Neural cell (in vitro differentiated cells): ENCODE measurements at regions not wholly inside any gene's neighbourhood (a gene's known extent, or its start where the extent isn't known, plus 50 kb on each side); places are given as distances from the start of the nearest gene placed in this dataset.

Experiments
- H2AFZ ChIP-seq: fragments of 200-600, 300-800 bp; sonication (generic), shearing (Covaris generic); 2 replicates; pipeline ENCODE4 v1.6.0; 2014; ENCODE audit warnings: low read depth, mild to moderate bottlenecking, antibody characterized with exemption, low read length, moderate library complexity
- H3F3A ChIP-seq: fragments of 200-600 bp; shearing (Covaris generic); 2 replicates; pipeline ENCODE4 v1.6.1; 2016; ENCODE audit warnings: mild to moderate bottlenecking, moderate library complexity, mixed read lengths, antibody characterized with exemption, low read length; ENCODE audit not compliant: insufficient read depth, poor library complexity, severe bottlenecking
- H3K27ac ChIP-seq: fragments of 200-600, 300-800 bp; sonication (generic), shearing (Covaris generic); 2 replicates; pipeline ENCODE4 v1.5.1; 2014; ENCODE audit warnings: mild to moderate bottlenecking, low read length, moderate library complexity
- H3K27me3 ChIP-seq: fragments of 300-800, 200-600 bp; sonication (generic), shearing (Covaris generic); 2 replicates; pipeline ENCODE4 v1.6.0; 2014; ENCODE audit warnings: mild to moderate bottlenecking, low read depth, low read length, moderate library complexity; ENCODE audit not compliant: insufficient read depth
- H3K36me3 ChIP-seq: fragments of 300-800, 200-600 bp; sonication (generic), shearing (Covaris generic); 2 replicates; pipeline ENCODE4 v1.5.1; 2014; ENCODE audit warnings: mild to moderate bottlenecking, antibody characterized with exemption, low read length, moderate library complexity; ENCODE audit not compliant: insufficient read depth
- H3K4me2 ChIP-seq: fragments of 300-800, 200-600 bp; sonication (generic), shearing (Covaris generic); 2 replicates; pipeline ENCODE4 v1.6.0; 2014; ENCODE audit warnings: mild to moderate bottlenecking, low read length
- H3K4me3 ChIP-seq: fragments of 300-800, 200-600 bp; sonication (generic), shearing (Covaris generic); 2 replicates; pipeline ENCODE4 v1.5.1; 2014; ENCODE audit warnings: mild to moderate bottlenecking, low read length, moderate library complexity
- H3K79me2 ChIP-seq: fragments of 200-600 bp; shearing (Covaris generic); replicated peaks from 2 replicates; pipeline ENCODE4 v1.6.0; 2014; ENCODE audit warnings: mild to moderate bottlenecking, low read length, moderate library complexity; ENCODE audit not compliant: insufficient read depth
- H3K9ac ChIP-seq: fragments of 300-800, 200-600 bp; sonication (generic), shearing (Covaris generic); 2 replicates; pipeline ENCODE4 v1.6.1; 2016; ENCODE audit warnings: mild to moderate bottlenecking, low read length, mixed read lengths
- H3K9me2 ChIP-seq: fragments of 200-600 bp; shearing (Covaris generic); 2 replicates; pipeline ENCODE4 v1.6.1; 2016; ENCODE audit warnings: mild to moderate bottlenecking, low read length, mixed read lengths; ENCODE audit not compliant: insufficient read depth
- H3K9me3 ChIP-seq: fragments of 200-600, 300-800 bp; sonication (generic), shearing (Covaris generic); 2 replicates; pipeline ENCODE4 v1.6.1; 2016; ENCODE audit warnings: mild to moderate bottlenecking, mixed run types, low read length, moderate library complexity, mixed read lengths
- H4K20me1 ChIP-seq: fragments of 200-600 bp; shearing (Covaris generic); 2 replicates; pipeline ENCODE4 v1.6.1; 2016; ENCODE audit warnings: mild to moderate bottlenecking, mixed run types; ENCODE audit not compliant: insufficient read depth
- CTCF ChIP-seq: fragments of 450-650 bp; IDR thresholded peaks from 2 replicates; pipeline ENCODE4 v1.5.1; 2014; ENCODE audit warnings: antibody characterized with exemption, mild to moderate bottlenecking, moderate library complexity; ENCODE audit not compliant: poor library complexity, severe bottlenecking
- EP300 ChIP-seq: fragments of 450-650 bp; conservative IDR thresholded peaks from 2 replicates; pipeline ENCODE4 v1.6.1; 2014; ENCODE audit warnings: antibody characterized with exemption, mild to moderate bottlenecking, moderate library complexity; ENCODE audit not compliant: poor library complexity, severe bottlenecking
- EZH2 ChIP-seq: fragments of 200-600, 300-800 bp; shearing (Covaris generic), sonication (generic); IDR thresholded peaks from 2 replicates; pipeline ENCODE4 v1.6.1; 2014; ENCODE audit warnings: antibody characterized with exemption, low read length, borderline replicate concordance, mild to moderate bottlenecking; ENCODE audit not compliant: insufficient read depth, poor library complexity, severe bottlenecking
- MXI1 ChIP-seq: fragments of 450-650 bp; conservative IDR thresholded peaks from 2 replicates; pipeline ENCODE4 v1.6.1; 2014; ENCODE audit warnings: antibody characterized with exemption, mild to moderate bottlenecking; ENCODE audit not compliant: poor library complexity, severe bottlenecking
- POLR2AphosphoS5 ChIP-seq: IDR thresholded peaks from 2 replicates; pipeline ENCODE4 v1.6.1; 2012
- RAD21 ChIP-seq: fragments of 450-650 bp; conservative IDR thresholded peaks from 2 replicates; pipeline ENCODE4 v1.6.1; 2014; ENCODE audit warnings: antibody characterized with exemption, mild to moderate bottlenecking, moderate library complexity
- REST ChIP-seq: IDR thresholded peaks from 2 replicates; pipeline ENCODE4 v1.6.1; 2012; ENCODE audit warnings: borderline replicate concordance
- SMC3 ChIP-seq: fragments of 450-650 bp; conservative IDR thresholded peaks from 2 replicates; pipeline ENCODE4 v1.6.1; 2014; ENCODE audit warnings: antibody characterized with exemption, mild to moderate bottlenecking, moderate library complexity; ENCODE audit not compliant: poor library complexity
- TAF1 ChIP-seq: IDR thresholded peaks from 2 replicates; pipeline ENCODE4 v1.6.1; 2012; ENCODE audit warnings: low read depth

- TF ChIP-seq EZH2 (no peak), TAF1 (no peak), POLR2AphosphoS5 (no peak), RAD21 (no peak), SMC3 (no peak), MXI1 (no peak), CTCF (no peak), EP300 (no peak), REST (no peak)
Observed at GRCh38 chr6:71031912-71032311, 75.1 kb upstream of the B3GAT2 start.

GRCh38 chr6:71033171-71033570 lies 76.3 kb upstream of the B3GAT2 start:
- Histone ChIP-seq H3K9me3 (no peaks in the 10 kb centered on the region), H3F3A (no peaks in the 10 kb centered on the region), H3K4me2 (no peak overlapping the region), H3K27me3 (no peaks in the 10 kb centered on the region), H4K20me1 (no peaks in the 10 kb centered on the region), H3K4me3 (no peak overlapping the region), H3K36me3 (no peaks in the 10 kb centered on the region), H3K27ac (no peak overlapping the region), H3K79me2 (no peaks in the 10 kb centered on the region), H2AFZ (no peak overlapping the region), H3K9me2 (no peaks in the 10 kb centered on the region), H3K9ac (no peak overlapping the region)
- TF ChIP-seq RAD21 (no peak), EP300 (no peak), MXI1 (no peak), CTCF (no peak), REST (no peak), TAF1 (no peak), POLR2AphosphoS5 (no peak), EZH2 (no peak)

More at GRCh38 chr6:71031912-71032311, 75.1 kb upstream of the B3GAT2 start:
- Histone ChIP-seq H4K20me1 (no peaks in the 10 kb centered on the region), H3K27me3 (no peaks in the 10 kb centered on the region), H3K9ac (no peak overlapping the region), H3K36me3 (no peaks in the 10 kb centered on the region), H3K27ac (no peak overlapping the region), H2AFZ (no peak overlapping the region), H3F3A (no peaks in the 10 kb centered on the region), H3K9me2 (no peaks in the 10 kb centered on the region), H3K9me3 (no peaks in the 10 kb centered on the region), H3K4me2 (no peak overlapping the region), H3K79me2 (no peaks in the 10 kb centered on the region), H3K4me3 (no peak overlapping the region)
